ENCODE measurements at regions not wholly inside any gene's neighbourhood (a gene's known extent, or its start where the extent isn't known, plus 50 kb on each side); places are given as distances from the start of the nearest gene placed in this dataset.

DNA sequence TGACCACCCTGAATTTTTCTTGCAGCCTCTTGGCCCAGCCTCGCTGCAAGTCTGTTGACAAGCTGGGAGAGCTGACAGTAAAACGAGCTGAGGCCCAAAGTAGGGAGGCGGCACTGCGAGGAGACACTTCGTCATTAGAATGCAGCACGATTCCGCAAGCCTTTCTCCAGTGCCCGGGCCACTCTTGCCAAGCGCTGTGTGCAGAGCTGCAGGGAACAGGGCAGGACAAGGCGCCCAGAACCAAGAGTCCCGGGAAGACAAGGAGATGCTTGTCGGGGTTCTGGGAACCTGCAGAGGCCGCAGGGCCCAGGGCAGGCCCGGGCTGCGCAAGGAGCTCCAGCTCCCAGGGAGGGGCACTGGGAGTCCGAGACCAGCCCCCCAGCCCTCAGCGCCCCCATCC, 187.1 kb downstream of the BCOR start:
- TF ChIP-seq POLR2AphosphoS5 (IDR thresholded peaks at IDR 0.05) (no peak), POLR2A (IDR thresholded peaks at IDR 0.05) (no peak), EP300 (IDR thresholded peaks at IDR 0.05) (no peak)
- TF ChIP-seq, protein P1, sequence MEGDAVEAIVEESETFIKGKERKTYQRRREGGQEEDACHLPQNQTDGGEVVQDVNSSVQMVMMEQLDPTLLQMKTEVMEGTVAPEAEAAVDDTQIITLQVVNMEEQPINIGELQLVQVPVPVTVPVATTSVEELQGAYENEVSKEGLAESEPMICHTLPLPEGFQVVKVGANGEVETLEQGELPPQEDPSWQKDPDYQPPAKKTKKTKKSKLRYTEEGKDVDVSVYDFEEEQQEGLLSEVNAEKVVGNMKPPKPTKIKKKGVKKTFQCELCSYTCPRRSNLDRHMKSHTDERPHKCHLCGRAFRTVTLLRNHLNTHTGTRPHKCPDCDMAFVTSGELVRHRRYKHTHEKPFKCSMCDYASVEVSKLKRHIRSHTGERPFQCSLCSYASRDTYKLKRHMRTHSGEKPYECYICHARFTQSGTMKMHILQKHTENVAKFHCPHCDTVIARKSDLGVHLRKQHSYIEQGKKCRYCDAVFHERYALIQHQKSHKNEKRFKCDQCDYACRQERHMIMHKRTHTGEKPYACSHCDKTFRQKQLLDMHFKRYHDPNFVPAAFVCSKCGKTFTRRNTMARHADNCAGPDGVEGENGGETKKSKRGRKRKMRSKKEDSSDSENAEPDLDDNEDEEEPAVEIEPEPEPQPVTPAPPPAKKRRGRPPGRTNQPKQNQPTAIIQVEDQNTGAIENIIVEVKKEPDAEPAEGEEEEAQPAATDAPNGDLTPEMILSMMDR (IDR thresholded peaks at IDR 0.05) = no peak
